ENCODE measurements at regions not wholly inside any gene's neighbourhood (a gene's known extent, or its start where the extent isn't known, plus 50 kb on each side); places are given as distances from the start of the nearest gene placed in this dataset.
"Not testable (repeated sequence)": the region's sequence is repeated elsewhere in the genome, so short reads cannot be mapped to it uniquely, and the experiment has no call there.

GRCh38 chr10:29879862-29880261 is 179.5 kb downstream of the JCAD start:
- DNase-seq, result no peak

- DNase-seq, result no peak
Measured at GRCh38 chr10:29878492-29878891, 180.9 kb downstream of the JCAD start.

- DNase-seq, result no peak
Measured at GRCh38 chr10:29877793-29878491, 181.4 kb downstream of the JCAD start.

DNA sequence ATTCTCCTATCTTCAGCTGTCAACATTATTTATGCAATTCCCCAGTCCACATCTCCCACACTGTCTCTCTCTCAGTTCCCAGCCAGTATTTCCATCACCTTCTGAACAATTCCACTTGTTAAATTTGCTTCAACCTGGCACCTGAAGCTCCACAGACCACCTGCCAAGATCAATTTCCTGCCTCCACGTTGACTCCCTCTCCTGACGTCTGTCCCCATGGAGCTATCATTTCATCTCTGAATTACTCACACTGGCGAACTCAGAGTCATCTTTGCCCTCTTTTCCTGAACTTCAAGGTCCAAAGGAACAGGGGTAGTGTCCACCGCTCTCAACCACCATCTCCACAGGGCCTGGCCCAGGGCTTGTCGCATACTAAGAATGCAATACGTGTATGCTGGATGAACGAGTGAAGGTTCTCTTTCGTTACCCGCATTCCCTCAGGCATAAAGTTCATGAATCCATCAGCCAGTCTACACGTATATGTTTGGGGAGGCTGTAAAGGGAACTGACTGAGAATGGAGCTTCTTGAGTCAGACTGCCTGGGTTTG is 183.3 kb downstream of the JCAD start:
- DNase-seq, result no peak

DNA sequence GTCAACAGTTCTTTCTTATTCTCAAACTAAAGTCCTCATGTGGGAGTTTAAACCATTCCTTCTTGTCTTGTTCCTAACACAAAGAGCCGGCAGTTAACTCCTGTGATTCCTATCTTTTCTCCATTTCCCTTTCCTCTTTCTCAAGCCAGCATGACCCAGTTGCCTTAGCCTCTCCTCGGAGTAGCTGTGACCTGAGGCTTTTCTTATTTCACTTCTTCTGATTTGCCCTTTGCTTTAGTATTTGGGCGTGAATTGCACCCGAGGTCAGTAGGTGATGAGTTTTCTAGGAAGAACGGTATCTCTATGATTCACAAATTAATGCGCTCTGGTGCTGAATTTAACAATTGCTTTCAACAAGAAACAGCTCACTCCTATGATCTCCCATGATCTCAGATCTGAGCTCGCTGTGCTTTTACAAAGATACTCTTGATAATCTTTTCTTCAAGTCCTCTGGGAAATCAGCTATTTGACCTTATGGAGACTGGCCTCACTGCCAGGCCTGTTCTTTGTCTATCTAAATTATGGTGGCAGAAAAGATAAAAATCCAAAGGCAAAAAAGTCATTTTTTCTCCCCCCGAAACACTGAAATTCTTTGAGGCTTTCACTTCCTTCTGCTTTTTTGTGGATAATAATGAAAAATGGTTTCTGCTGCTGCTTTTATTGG is 184.6 kb downstream of the JCAD start:
- DNase-seq, result no peak

DNA sequence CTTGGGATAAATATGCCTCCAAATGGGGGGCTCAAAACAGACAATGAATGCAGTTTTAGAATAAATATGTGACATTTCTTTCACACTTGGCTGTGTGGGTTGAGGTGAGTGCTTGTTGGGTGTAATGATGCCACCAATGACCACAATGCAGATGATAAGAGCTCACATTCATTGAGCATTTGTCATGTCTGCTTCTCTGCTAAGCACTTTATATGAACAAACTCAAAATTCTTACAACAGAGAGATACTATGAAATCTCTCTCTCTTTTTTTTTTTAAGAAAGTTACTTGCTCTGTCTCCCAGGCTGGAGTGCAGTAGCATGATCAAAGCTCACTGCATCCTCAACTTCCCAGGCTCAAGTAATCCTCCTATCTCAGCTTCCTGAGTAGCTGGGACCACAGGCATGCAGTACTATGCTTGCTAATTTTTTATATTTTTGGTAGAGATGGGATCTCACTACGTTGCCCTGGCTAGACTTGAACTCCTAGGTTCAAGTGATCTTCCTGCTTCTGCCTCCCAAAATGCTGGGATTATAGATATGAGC is 185.4 kb downstream of the JCAD start:
- no peak for DNase-seq

DNA sequence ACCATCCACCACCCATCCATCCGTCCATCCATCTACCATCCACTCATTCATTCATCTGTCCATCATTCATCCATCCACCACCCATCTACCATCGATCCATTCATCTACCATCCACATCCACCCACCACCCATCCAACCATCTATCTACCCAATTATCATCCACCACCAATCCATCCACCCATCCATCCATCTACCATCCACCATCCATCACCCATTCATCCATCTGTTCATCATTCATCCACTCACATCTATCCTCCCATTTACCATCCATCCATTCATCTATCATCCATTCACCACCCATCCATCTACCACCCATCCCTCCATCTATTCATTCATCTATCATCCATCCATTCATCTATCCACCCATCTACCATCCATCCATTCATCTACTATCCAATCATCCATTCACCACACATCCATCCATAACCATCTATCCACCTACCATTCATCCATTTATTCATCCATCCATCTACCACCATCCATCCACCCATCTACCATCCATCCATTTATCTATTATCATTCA is 188.8 kb downstream of the JCAD start:
- no peak for DNase-seq

- no peak for DNase-seq
Measured at GRCh38 chr10:29869593-29869992, 189.8 kb downstream of the JCAD start.

DNA sequence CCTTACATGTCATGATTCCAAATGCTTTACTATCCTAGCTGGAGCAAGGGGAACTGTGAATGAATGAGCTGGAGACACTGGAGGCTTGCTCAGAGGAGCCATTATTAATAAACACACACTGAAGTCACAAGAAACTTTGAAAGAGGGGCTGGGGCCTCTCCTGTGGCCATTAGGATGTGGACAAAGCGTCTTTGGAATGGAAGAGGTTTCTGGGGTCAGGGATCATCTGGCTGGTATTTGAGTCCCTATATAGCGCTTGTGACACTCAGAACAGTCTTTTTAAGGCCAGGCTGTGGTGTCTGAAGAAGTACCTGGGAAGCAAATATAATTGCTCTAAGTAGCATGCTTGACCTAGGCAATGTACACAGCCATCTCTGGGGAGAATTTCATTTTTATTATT is 193.0 kb downstream of the JCAD start:
- no peak for DNase-seq

DNA sequence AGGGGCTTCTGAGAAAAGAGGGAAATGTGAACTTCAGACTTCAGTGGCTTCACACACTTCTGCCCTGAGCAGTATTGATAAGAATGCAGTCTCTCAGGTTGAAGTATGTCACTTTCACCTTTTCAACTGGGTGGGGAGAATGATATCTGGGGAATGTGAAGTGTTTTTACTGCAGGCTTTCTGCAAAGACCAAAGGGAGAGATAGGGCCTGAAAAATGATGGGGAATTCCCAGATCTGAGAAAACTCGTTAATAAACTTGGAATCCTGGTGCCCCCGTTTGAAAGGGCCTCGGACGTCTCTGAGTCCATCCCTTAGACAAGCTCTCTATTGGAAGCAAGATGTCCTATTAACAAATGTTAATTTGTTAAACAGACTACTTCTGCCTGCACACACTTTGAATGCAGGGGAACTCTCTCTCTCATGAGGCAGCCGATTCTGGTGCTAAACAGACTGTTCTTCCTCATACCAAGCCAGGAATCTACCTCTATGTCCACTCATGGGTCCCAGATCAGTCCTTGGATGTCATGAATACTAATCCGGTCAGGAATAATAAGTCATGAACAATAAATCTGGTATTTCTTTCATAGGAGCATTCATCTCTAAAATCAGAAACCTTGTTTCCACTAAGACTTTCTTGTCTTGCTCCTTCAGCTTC is 193.6 kb downstream of the JCAD start:
- DNase-seq, result no peak

DNA sequence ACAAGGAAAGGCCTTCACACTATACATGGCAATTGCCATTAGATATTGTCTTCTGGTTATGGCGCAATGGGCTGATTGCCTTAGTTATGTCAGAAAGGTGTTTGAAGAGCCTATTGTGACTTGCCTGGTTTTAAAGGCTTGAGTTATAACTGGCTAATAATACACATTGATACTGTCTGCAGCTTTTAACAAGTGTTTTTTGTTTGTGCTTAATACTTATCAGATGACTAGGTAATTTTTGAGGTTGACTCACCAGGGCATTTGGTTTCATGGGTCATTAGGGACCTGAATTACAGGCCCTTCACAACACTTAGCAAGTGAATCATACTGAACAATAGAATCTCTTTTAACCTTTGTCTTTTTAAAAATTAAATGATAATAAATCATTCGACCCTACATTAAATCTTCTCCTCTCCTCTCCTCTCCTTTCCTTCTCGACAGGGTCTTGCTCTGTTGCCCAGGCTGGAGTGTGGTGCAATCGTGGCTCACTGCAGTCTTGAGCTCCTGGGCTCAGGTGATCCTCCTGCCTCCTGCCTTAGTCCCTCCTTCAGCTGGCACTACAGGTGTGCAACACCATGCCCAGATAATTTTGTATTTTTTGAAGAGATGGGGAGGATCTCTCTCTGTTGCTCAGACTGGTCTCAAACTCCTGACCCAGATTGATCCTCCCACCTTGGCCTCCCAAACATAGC is 196.3 kb downstream of the JCAD start:
- DNase-seq, result no peak

GRCh38 chr10:29861811-29862505 is 197.4 kb downstream of the JCAD start:
- DNase-seq, result no peak

GRCh38 chr10:29861231-29861630 is 198.2 kb downstream of the JCAD start:
- DNase-seq, result not testable (repeated sequence)

DNA sequence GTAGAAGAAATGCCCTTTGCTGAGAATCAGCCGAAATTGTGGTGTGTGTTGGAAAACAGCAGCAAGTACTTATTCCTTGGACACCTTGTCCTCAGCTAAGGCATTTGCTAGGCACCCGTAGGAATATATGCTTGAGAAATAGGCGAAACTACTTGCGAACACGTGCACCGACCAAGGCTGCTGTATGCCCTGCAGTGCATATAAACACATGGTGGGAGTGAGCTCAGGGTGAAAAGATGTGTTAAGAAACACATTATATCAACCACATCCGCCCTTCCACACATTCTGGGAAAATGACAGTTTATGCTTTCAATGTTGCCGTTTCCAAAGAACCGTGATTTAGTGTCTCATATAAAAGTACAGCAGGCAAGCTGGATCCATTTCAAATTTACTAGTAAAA is 199.2 kb downstream of the JCAD start:
- DNase-seq, result no peak

- no peak for DNase-seq
Measured at GRCh38 chr10:29859521-29860130, 199.8 kb downstream of the JCAD start.

GRCh38 chr10:29858702-29859267 is 200.6 kb downstream of the JCAD start:
- no peak for DNase-seq

DNA sequence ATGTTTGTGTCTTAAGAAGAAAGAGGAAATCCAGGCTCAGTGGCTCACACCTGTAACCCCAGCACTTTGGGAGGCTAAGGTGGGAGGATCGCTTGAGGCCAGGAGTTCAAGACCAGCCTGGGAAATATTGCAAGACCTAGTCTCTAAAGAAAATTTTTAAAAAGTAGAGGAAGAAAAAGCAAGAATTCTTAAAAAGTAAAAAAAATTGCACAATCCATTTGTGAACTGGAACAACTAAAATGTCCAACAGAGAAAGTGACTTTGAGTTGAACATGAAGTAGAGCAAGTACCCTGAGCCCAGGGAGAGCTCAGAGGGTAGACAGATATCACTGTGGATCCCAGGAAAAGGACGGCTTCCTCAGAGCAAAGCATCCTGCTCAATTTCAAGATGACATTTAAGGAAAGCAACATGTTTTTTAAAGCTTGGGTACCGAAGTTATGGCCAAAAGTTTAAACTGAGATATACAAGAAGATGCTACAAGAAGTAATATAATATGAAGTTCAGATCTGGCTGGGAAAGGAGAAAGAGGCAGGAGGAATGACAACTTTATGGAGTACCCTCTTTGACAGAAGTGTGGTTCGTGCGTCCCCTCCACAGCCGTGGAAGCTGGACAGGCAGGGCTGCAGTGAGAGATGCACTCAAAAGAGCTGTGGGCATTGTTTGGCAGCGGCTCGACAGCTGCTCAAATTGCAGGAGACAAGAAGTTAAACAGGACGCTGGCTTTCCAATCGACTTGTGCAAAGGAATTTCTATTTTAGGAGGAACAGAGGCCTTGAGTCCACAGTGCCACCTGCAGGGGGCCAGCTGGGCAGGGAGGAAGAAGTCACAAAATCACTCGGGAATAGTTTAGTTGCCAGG is 201.3 kb downstream of the JCAD start:
- DNase-seq, result no peak

DNA sequence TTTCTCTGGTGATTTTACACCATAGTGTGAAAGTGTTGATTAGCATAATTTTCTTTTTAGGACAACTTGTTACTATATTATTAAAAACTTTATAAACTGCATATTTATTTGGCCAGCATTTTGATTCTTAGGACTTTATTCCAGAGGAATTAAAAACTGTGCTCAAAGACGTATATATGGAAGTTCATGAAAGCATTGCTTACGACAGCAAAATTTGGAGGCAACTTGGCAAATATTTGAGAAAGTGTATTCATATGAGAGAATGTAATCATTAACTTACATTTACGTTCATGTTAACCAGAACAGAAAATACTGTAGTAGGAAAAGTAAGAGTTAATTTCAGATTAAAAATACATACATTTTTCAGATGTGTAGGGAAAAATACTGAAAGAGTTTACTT is 203.1 kb downstream of the JCAD start:
- DNase-seq, result no peak

DNA sequence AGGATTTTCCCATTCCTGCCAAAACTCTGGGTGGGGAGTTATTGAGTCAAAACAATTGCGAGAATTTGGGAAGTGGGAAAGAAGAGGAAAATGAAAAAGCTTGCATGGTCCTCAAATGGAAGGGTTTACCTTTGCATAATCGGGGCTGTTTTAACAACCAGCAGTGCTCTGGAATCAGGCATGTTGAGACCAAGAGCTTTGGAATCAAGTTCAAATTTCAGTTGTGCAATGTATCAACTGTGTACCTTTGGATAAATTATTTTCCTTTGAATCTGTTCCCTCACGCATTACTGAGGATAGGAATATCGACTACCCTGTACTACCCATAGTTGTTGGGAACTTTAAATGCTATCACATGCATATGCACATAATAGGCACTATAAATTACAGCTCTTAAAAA is 205.5 kb downstream of the JCAD start:
- no peak for DNase-seq

DNA sequence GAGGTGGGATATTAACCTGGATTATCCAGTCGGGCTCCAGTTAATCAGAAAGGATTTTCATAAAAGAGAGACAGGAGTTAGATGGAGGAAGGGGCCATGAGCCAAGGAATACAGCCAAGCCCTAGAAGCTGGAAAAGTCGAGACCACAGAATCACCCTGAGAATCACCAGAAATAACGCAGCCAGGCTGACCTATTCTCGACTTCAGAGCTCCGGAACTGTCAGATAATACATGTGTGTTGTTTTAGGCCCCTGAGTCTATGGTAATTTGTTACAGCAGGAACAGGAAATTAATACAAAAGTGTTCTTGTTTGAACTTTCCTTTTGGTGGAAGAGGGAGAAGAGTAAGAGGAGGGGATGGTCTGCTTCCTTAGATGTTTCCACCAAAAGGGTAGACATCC is 208.1 kb downstream of the JCAD start:
- no peak for DNase-seq
